Activated naive CD4-positive, alpha-beta T cell treated with anti-CD3 and anti-CD28 coated beads, Interleukin-2, amount 50 U/mL, for 16 hours (primary cell): ENCODE measurements at regions not wholly inside any gene's neighbourhood (a gene's known extent, or its start where the extent isn't known, plus 50 kb on each side); places are given as distances from the start of the nearest gene placed in this dataset.
"Not testable (repeated sequence)": the region's sequence is repeated elsewhere in the genome, so short reads cannot be mapped to it uniquely, and the experiment has no call there.

ENCODE experiments used
- DNase-seq: peaks from one replicate; pipeline ENCODE4 v3.0.0-alpha.2; 2020

- DNase-seq: no peak
These were observed 60.9 kb upstream of the LANCL2 start for GRCh38 chr7:55304018-55304762.

- no peak for DNase-seq
These were observed 60.0 kb upstream of the LANCL2 start for GRCh38 chr7:55305135-55305534.

- DNase-seq: no peak
These were observed 58.8 kb upstream of the LANCL2 start for GRCh38 chr7:55306331-55306730.

DNA sequence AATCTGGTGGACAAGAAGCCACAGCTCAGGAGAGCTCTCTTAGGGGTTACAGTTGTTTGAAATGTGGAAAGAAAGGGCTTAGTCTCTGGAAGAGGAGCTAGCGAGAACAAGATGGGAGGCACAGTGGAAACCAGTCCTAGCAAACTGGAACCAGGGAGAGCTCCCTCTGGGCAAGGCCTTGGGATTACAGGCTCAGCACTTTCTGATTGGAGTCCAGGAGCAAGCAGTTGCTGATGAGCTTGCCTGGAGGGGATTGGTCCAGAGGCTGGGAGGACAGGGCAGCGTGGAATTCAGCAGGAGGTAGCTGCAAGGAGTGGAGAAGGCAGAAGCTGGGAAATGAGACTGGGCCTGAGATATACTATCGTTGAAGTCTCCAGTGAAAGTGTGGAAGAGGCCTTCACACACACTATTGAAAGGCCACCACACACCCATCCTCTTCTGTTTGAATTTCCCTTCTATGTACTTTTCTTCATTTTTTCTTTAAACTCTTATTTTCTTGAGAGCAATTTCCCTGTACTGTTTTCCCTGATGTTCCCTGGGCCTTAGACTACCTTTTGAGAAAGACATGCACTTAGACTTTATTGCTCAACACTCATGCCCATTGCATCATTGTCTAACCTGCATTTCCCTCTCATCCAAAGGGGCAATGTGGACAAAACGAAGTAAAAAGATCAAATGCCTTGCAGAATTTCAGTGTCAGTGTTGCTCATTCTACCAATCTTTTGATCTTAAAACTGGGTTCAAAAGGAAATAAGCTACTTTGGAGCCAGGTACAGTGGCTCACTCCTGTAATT, 57.8 kb upstream of the LANCL2 start:
- DNase-seq: no peak

DNA sequence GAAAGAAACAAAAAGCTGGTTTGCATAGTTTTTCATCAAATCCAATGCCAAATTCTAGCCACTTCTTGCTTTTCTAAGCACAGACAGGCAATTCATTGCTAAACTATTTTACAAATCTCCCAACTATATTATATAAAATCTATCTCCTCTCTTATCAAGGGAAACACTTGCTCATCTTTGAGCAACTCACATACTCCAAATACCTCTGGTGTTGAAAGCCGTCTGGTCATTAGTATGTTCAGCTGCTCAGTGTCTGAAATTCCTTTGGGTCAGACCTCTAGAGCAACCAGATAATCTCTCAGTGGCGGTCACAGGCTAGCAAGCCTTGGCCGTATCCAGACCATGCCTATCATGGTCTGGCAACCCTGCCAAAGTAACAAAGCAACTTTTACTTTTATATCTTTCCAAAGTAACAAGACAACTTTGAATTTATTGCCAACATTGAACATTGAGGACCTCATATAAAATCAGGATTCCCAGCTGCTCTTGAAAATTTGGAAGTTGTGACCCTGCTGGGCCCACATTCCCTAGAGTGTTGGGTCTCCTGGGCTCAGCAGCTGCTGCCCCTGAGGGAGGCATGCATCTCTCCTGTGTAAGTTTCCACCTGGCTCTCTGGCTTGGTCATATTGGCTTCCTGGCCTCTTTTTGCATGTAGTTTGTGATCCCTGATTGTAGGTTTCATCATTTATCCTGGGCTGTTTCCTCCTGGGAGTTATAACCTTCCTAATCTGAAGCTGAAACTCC, 56.8 kb upstream of the LANCL2 start:
- no peak for DNase-seq

- DNase-seq: no peak
These were observed 55.8 kb upstream of the LANCL2 start for GRCh38 chr7:55309040-55309991.

- no peak for DNase-seq
These were observed 54.7 kb upstream of the LANCL2 start for GRCh38 chr7:55310287-55311025.

DNA sequence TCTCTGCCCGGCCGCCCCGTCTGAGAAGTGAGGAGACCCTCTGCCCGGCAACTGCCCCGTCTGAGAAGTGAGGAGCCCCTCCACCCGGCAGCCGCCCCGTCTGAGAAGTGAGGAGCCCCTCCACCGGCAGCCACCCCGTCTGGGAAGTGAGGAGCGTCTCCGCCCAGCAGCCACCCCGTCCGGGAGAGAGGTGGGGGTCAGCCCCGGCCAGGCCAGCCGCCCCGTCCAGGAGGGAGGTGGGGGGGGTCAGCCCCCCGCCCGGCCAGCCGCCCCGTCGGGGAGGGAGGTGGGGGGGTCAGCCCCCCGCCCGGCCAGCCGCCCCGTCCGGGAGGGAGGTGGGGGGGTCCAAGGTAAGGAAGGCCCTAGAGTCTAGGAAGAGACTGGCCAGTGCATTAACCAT, 53.2 kb upstream of the LANCL2 start:
- DNase-seq: not testable (repeated sequence)

- DNase-seq: not testable (repeated sequence)
These were observed 51.5 kb upstream of the LANCL2 start for GRCh38 chr7:55313671-55314070.

GRCh38 chr7:55314967-55315366, 50.2 kb upstream of the LANCL2 start:
- no peak for DNase-seq
